NT2/D1 (cell line): ENCODE measurements at regions not wholly inside any gene's neighbourhood (a gene's known extent, or its start where the extent isn't known, plus 50 kb on each side); places are given as distances from the start of the nearest gene placed in this dataset.

Source experiments
- YY1 ChIP-seq: IDR thresholded peaks from 2 replicates; pipeline ENCODE4 v1.6.1; 2011; ENCODE audit not compliant: insufficient read length, insufficient read depth
- ZNF274 ChIP-seq: IDR thresholded peaks from 2 replicates; pipeline ENCODE4 v1.6.1; 2011; ENCODE audit warnings: mild to moderate bottlenecking, low read depth, low read length

DNA sequence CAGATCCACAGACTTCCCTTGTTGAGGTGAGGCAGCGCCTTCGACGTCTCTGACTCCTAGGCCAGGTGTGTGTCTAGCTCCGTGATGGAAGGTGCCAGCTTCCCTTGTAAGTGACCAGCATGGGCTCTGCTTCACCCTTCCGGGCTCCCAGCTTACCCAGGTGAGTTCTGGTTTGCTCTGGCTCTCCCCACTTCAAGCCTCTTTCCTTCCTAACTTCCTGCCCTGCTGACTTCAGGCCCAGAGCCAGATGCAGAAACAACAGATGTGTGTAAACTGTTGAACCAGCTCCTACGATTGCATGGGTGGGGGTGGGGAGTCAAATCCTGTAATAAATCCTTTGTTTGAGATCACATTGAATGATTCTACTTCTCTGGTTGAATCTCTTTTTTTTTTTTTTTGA, 51.6 kb upstream of the BMP6 start:
- TF ChIP-seq YY1 (no peak), ZNF274 (no peak)
